H1 (cell line): ENCODE measurements at regions not wholly inside any gene's neighbourhood (a gene's known extent, or its start where the extent isn't known, plus 50 kb on each side); places are given as distances from the start of the nearest gene placed in this dataset.

Source experiments
- CTCF ChIA-PET: fragments of 300-600 bp; sonication (Branson Sonifier 250); formaldehyde crosslinking; loops from one replicate; lab custom pipeline; 2021; ENCODE audit not compliant: partially characterized antibody; lab: Charles Lee
- POLR2A ChIA-PET: fragments of 300-600 bp; sonication (Branson Sonifier 250); formaldehyde crosslinking; loops from one replicate; lab custom pipeline; 2021; ENCODE audit warnings: inconsistent platforms; ENCODE audit not compliant: partially characterized antibody; lab: Charles Lee
- DNase-seq, 2 experiments: peaks; one replicate each; pipeline versions ENCODE4 v3.0.0 to v3.0.0-alpha.2; 2010 to 2022; ENCODE audit warnings: low spot score in 2 of 2, low read depth in 1 of 2, mixed read lengths in 1 of 2
- FAIRE-seq: peaks from 2 replicates; lab custom pipeline; 2011; peaks lifted over from hg19 to GRCh38; lab: Jason Lieb, UNC
- H2AFZ ChIP-seq: 2 replicates; pipeline ENCODE4 v1.8.1; 2012; ENCODE audit warnings: low read length, inconsistent platforms
- H2AK5ac ChIP-seq: 2 replicates; pipeline ENCODE4 v1.6.1; 2013; ENCODE audit warnings: low read depth, low read length
- H2BK120ac ChIP-seq: replicated peaks from 2 replicates; pipeline ENCODE3; 2013; ENCODE audit warnings: low read depth, low read length, inconsistent platforms
- H2BK12ac ChIP-seq: 2 replicates; pipeline ENCODE4 v1.6.1; 2013; ENCODE audit warnings: low read depth, low read length
- H2BK15ac ChIP-seq: 2 replicates; pipeline ENCODE4 v1.6.1; 2013; ENCODE audit warnings: low read length
- H2BK20ac ChIP-seq: 2 replicates; pipeline ENCODE4 v1.6.1; 2013; ENCODE audit warnings: low read length
- H2BK5ac ChIP-seq: 2 replicates; pipeline ENCODE4 v1.6.1; 2013; ENCODE audit warnings: low read depth, low read length
- H3K14ac ChIP-seq: 2 replicates; pipeline ENCODE4 v1.6.1; 2013; ENCODE audit warnings: inconsistent platforms; ENCODE audit not compliant: insufficient read length
- H3K18ac ChIP-seq: 2 replicates; pipeline ENCODE4 v1.6.1; 2013; ENCODE audit warnings: low read length; ENCODE audit errors: extremely low read depth
- H3K23ac ChIP-seq: 2 replicates; pipeline ENCODE4 v1.6.1; 2013; ENCODE audit warnings: inconsistent platforms; ENCODE audit not compliant: insufficient read length
- H3K23me2 ChIP-seq: 2 replicates; pipeline ENCODE4 v1.6.1; 2013; ENCODE audit warnings: low read depth, low read length
- H3K27ac ChIP-seq: 2 replicates; pipeline ENCODE4 v1.6.1; 2011; ENCODE audit warnings: low read depth, low read length, inconsistent platforms
- H3K27me3 ChIP-seq, 4 experiments: replicated peaks in 1 of 4; 1 replicate in 1 of 4; 2 replicates in 3 of 4; pipeline versions ENCODE4 v1.6.1 to v1.8.1; 2011 to 2013; ENCODE audit warnings: low read length in 3 of 4, mild to moderate bottlenecking in 3 of 4, inconsistent platforms in 2 of 4, mixed read lengths in 2 of 4, moderate library complexity in 1 of 4; ENCODE audit not compliant: control insufficient read depth in 3 of 4, insufficient read depth in 3 of 4; ENCODE audit errors: extremely low read depth in 1 of 4
- H3K36me3 ChIP-seq, 4 experiments: 2 replicates each; pipeline versions ENCODE4 v1.6.1 to v1.8.1; 2011 to 2013; ENCODE audit warnings: mild to moderate bottlenecking in 4 of 4, low read length in 3 of 4, moderate library complexity in 2 of 4, control low read depth in 1 of 4, inconsistent platforms in 1 of 4; ENCODE audit not compliant: insufficient read depth in 4 of 4, control insufficient read depth in 2 of 4
- H3K4ac ChIP-seq: replicated peaks from 2 replicates; pipeline ENCODE3; 2013; ENCODE audit warnings: low read length, low read depth, mixed read lengths, inconsistent platforms; ENCODE audit not compliant: insufficient read length
- H3K4me1 ChIP-seq, 4 experiments: replicated peaks in 1 of 4; 1 replicate in 1 of 4; 2 replicates in 3 of 4; pipeline versions ENCODE4 v1.6.1 to v1.8.1; 2011 to 2013; ENCODE audit warnings: low read length in 3 of 4, inconsistent platforms in 2 of 4, mixed read lengths in 1 of 4; ENCODE audit not compliant: insufficient read depth in 4 of 4, control insufficient read depth in 3 of 4
- H3K4me2 ChIP-seq, 2 experiments: 2 replicates each; pipeline versions ENCODE4 v1.6.1 to v1.8.1; 2011 to 2013; ENCODE audit warnings: low read depth in 2 of 2, low read length in 2 of 2, control low read depth in 1 of 2, inconsistent platforms in 1 of 2, mild to moderate bottlenecking in 1 of 2; ENCODE audit not compliant: insufficient read depth in 1 of 2
- H3K4me3 ChIP-seq, 4 experiments: fragments of 200-600, 300-600 bp in 1 of 4; sonication (generic), shearing (Covaris generic), sonication (Bioruptor Twin) in 1 of 4; 2 replicates each; pipeline versions ENCODE4 v1.5.1 to v1.8.1; 2011 to 2016; ENCODE audit warnings: low read length in 4 of 4, low read depth in 3 of 4, control low read depth in 2 of 4, inconsistent platforms in 2 of 4, mild to moderate bottlenecking in 2 of 4, mixed read lengths in 1 of 4, moderate library complexity in 1 of 4; ENCODE audit not compliant: insufficient read depth in 2 of 4; ENCODE audit errors: extremely low read depth in 1 of 4
- H3K56ac ChIP-seq: replicated peaks from 2 replicates; pipeline ENCODE3; 2013; ENCODE audit warnings: low read depth, mild to moderate bottlenecking, mixed read lengths, low read length, inconsistent platforms; ENCODE audit not compliant: insufficient read length
- H3K79me1 ChIP-seq: 2 replicates; pipeline ENCODE4 v1.6.1; 2013; ENCODE audit warnings: low read depth, low read length, control low read depth
- H3K79me2 ChIP-seq, 2 experiments: 2 replicates each; pipeline versions ENCODE4 v1.6.1 to v1.8.1; 2012 to 2013; ENCODE audit warnings: low read length in 2 of 2, mild to moderate bottlenecking in 2 of 2, inconsistent platforms in 1 of 2; ENCODE audit not compliant: insufficient read depth in 2 of 2, control insufficient read depth in 1 of 2
- H3K9ac ChIP-seq, 4 experiments: replicated peaks in 1 of 4; 1 replicate in 1 of 4; 2 replicates in 3 of 4; pipeline versions ENCODE4 v1.6.1 to v1.8.1; 2011 to 2013; ENCODE audit warnings: low read depth in 3 of 4, low read length in 3 of 4, control low read depth in 2 of 4, mild to moderate bottlenecking in 2 of 4, moderate library complexity in 2 of 4, inconsistent platforms in 1 of 4; ENCODE audit errors: extremely low read depth in 1 of 4
- H3K9me3 ChIP-seq, 2 experiments: 2 replicates each; pipeline versions ENCODE4 v1.6.1 to v1.8.1; 2012 to 2013; ENCODE audit warnings: mild to moderate bottlenecking in 2 of 2, moderate library complexity in 2 of 2, control low read depth in 1 of 2, inconsistent platforms in 1 of 2, low read depth in 1 of 2, low read length in 1 of 2, mixed read lengths in 1 of 2; ENCODE audit not compliant: insufficient read depth in 2 of 2
- H4K20me1 ChIP-seq, 2 experiments: replicated peaks in 1 of 2; 2 replicates each; pipeline versions ENCODE3 to v1.8.1; 2011 to 2013; ENCODE audit warnings: inconsistent platforms in 2 of 2, low read length in 2 of 2, mild to moderate bottlenecking in 1 of 2; ENCODE audit not compliant: insufficient read depth in 2 of 2, control insufficient read depth in 1 of 2
- H4K5ac ChIP-seq: 2 replicates; pipeline ENCODE4 v1.6.1; 2013; ENCODE audit warnings: low read length, low read depth, mixed read lengths, inconsistent platforms; ENCODE audit not compliant: insufficient read length
- H4K8ac ChIP-seq: 2 replicates; pipeline ENCODE4 v1.8.0; 2013; ENCODE audit warnings: mild to moderate bottlenecking, moderate library complexity, low read length, inconsistent platforms; ENCODE audit not compliant: insufficient read depth; ENCODE audit errors: extremely low read depth
- H4K91ac ChIP-seq: replicated peaks from 2 replicates; pipeline ENCODE3; 2013; ENCODE audit warnings: low read length, mixed read lengths, inconsistent platforms; ENCODE audit not compliant: insufficient read length
- CBX5 ChIP-seq: fragments of 300-800, 300-1000 bp; sonication (generic); IDR thresholded peaks from 2 replicates; pipeline ENCODE4 v1.7.1; 2016; ENCODE audit warnings: antibody characterized with exemption, low read length, low read depth
- FOSL1 ChIP-seq: IDR thresholded peaks from 2 replicates; pipeline ENCODE4 v1.6.1; 2011; ENCODE audit warnings: mild to moderate bottlenecking, low read depth, low read length, moderate library complexity; ENCODE audit not compliant: insufficient read depth
- HDAC2 ChIP-seq, 2 experiments: fragments of 300-600 bp in 1 of 2; sonication (generic) in 1 of 2; IDR thresholded peaks; 2 replicates each; pipeline ENCODE4 v1.6.1; 2011 to 2012; ENCODE audit warnings: low read depth in 2 of 2, low read length in 2 of 2, mild to moderate bottlenecking in 2 of 2, moderate library complexity in 2 of 2, borderline replicate concordance in 1 of 2, inconsistent platforms in 1 of 2
- JUN ChIP-seq: IDR thresholded peaks from 2 replicates; pipeline ENCODE4 v1.6.1; 2011; ENCODE audit warnings: low read depth, mild to moderate bottlenecking, improper control_type of control experiment, low read length
- KDM1A ChIP-seq: fragments of 200-600, 300-600 bp; sonication (generic); IDR thresholded peaks from 2 replicates; pipeline ENCODE4 v1.7.1; 2016; ENCODE audit warnings: mild to moderate bottlenecking, low read length, borderline replicate concordance
- SP1 ChIP-seq: IDR thresholded peaks from 2 replicates; pipeline ENCODE4 v1.6.1; 2011; ENCODE audit warnings: low read depth, low read length
- WGBS, 2 experiments: shearing (Covaris generic) in 1 of 2; methylation state at CpG; one replicate each; pipeline versions ENCODE4 v1.1.6 to v1.1.7; 2013 to 2015; ENCODE audit warnings: low lambda C conversion rate in 2 of 2, mixed read lengths in 2 of 2, inconsistent platforms in 1 of 2, low coverage in 1 of 2, missing lambda C conversion rate in 1 of 2; ENCODE audit not compliant: insufficient replicate concordance in 2 of 2, insufficient coverage in 1 of 2, insufficient read length in 1 of 2; ENCODE audit errors: extremely low coverage in 1 of 2, missing lambda C conversion rate in 1 of 2; 5-methylcytosine and 5-hydroxymethylcytosine counted together

- no peak for FAIRE-seq
- H3K27ac ChIP-seq: no peak overlapping the region
- H3K9me3 ChIP-seq: no peaks in the 10 kb centered on the region
- H3K27me3 ChIP-seq: peaks cover 0 to 2% (median 0%) of the 10 kb centered on the region in 4 experiments; a peak in 1 of 7 replicates
- H3K56ac ChIP-seq: no peak overlapping the region
- no peak overlapping the region for H2BK20ac ChIP-seq
- no peak overlapping the region for H2BK15ac ChIP-seq
- no peak for DNase-seq
- H2BK5ac ChIP-seq: no peak overlapping the region
- H2AFZ ChIP-seq: no peak overlapping the region
- no peaks in the 10 kb centered on the region for H3K23me2 ChIP-seq
- H3K9ac ChIP-seq: no peak overlapping the region
- POLR2A ChIA-PET: no interaction called here
- H4K20me1 ChIP-seq: no peaks in the 10 kb centered on the region
- no peaks in the 10 kb centered on the region for H3K79me2 ChIP-seq
- H4K91ac ChIP-seq: no peak overlapping the region
- no peak overlapping the region for H2BK12ac ChIP-seq
- H3K4me1 ChIP-seq: peaks cover 3 to 19% (median 9%) of the 10 kb centered on the region in 4 experiments; a peak in 6 of 7 replicates
- H3K79me1 ChIP-seq: no peaks in the 10 kb centered on the region
- no peak overlapping the region for H3K23ac ChIP-seq
- H4K8ac ChIP-seq: no peak overlapping the region
- no peak overlapping the region for H4K5ac ChIP-seq
- no peak overlapping the region for H3K4me2 ChIP-seq
- no peak overlapping the region for H3K18ac ChIP-seq
- H2AK5ac ChIP-seq: no peak overlapping the region
- H3K14ac ChIP-seq: no peak overlapping the region
- H3K4me3 ChIP-seq: no peak overlapping the region
- WGBS, 2 experiments: 88% methylated on average over 10 of the region's 10 CpGs; no CpG with 5 or more reads in 1 of the 2 experiments
- no peak overlapping the region for H2BK120ac ChIP-seq
- CTCF ChIA-PET: interaction anchor here (0.7 to 1.6 kb wide), 4 partner anchors 21 to 376 kb away, joined by 3 read pairs; no protein-coding TSS in a partner anchor
- H3K36me3 ChIP-seq: no peaks in the 10 kb centered on the region
- no peak overlapping the region for H3K4ac ChIP-seq
- no peak for TF ChIP-seq SP1
- TF ChIP-seq JUN: no peak
- no peak for TF ChIP-seq KDM1A
- TF ChIP-seq CBX5: no peak
- TF ChIP-seq HDAC2 (IDR thresholded peaks at IDR 0.05; ENCODE audit: borderline replicate concordance in 1 of 2, low read depth in 2 of 2, low read length in 2 of 2): no peak
- no peak for TF ChIP-seq FOSL1
Observed at GRCh38 chr6:165823609-165824326, 160.7 kb upstream of the PDE10A start.
